Spleen (tissue), 7 donors: ENCODE measurements at regions not wholly inside any gene's neighbourhood (a gene's known extent, or its start where the extent isn't known, plus 50 kb on each side); places are given as distances from the start of the nearest gene placed in this dataset.

ENCODE experiments used
- POLR2A ChIP-seq, 3 donors: fragments of 450-650 bp; IDR thresholded peaks; one replicate each; pipeline ENCODE4 v1.5.1; 2017; ENCODE audit warnings: antibody characterized with exemption in 3 of 3, mild to moderate bottlenecking in 1 of 3
- TF ChIP-seq, protein P1 (sequence below), 11 experiments: fragments of 200-600 bp in 7 of 11; fragments of 450-650 bp in 4 of 11; sonication (generic) in 4 of 11; IDR thresholded peaks in 8 of 11; conservative IDR thresholded peaks in 3 of 11; 1 replicate in 7 of 11; 2 replicates in 4 of 11; pipeline versions ENCODE4 v1.4.0 to v1.8.0; 2016 to 2021; ENCODE audit warnings: antibody characterized with exemption in 11 of 11, inconsistent platforms in 4 of 11, mild to moderate bottlenecking in 1 of 11
- donor health status: DM: no; HTN: no; CAD: no; lungs with moderate emphysema.
- donor health status: DM: no; HTN: no; CAD: no.
- donor health status: DM: no; HTN: no; CAD: no.

GRCh38 chr11:81700076-81700475 is 1033.6 kb downstream of the FAM181B start:
- no peak for TF ChIP-seq POLR2A (IDR thresholded peaks at IDR 0.05)
- TF ChIP-seq, protein P1, sequence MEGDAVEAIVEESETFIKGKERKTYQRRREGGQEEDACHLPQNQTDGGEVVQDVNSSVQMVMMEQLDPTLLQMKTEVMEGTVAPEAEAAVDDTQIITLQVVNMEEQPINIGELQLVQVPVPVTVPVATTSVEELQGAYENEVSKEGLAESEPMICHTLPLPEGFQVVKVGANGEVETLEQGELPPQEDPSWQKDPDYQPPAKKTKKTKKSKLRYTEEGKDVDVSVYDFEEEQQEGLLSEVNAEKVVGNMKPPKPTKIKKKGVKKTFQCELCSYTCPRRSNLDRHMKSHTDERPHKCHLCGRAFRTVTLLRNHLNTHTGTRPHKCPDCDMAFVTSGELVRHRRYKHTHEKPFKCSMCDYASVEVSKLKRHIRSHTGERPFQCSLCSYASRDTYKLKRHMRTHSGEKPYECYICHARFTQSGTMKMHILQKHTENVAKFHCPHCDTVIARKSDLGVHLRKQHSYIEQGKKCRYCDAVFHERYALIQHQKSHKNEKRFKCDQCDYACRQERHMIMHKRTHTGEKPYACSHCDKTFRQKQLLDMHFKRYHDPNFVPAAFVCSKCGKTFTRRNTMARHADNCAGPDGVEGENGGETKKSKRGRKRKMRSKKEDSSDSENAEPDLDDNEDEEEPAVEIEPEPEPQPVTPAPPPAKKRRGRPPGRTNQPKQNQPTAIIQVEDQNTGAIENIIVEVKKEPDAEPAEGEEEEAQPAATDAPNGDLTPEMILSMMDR (IDR thresholded peaks at IDR 0.05 in 8 of 11, conservative IDR thresholded peaks at IDR 0.05 in 3 of 11): no peak
